ENCODE measurements at regions not wholly inside any gene's neighbourhood (a gene's known extent, or its start where the extent isn't known, plus 50 kb on each side); places are given as distances from the start of the nearest gene placed in this dataset.

DNA sequence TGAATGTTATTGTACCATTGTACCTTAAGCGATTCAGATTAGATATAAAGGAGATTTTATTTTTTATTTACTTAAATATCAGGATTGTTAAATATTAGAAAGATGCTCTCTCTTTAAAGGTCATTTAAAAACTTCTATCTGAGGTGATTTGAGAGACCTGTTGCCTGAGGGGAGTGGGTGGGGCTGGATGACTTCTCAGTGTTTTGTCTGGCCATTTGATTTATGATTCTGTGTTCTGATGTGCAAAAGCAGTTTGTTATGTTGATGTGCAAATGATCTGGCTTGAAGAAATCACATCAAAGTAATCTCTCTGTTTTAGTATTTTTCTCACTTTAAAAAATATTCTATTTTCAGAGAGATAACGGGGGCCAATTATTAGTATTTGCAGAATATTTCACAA is 370.8 kb downstream of the NUP35 start:
- ATAC-seq (ENCODE audit: low read depth) = no peak
- no peak overlapping the region for H3K27ac ChIP-seq (ENCODE audit: poor library complexity, severe bottlenecking)
- H3K4me1 ChIP-seq (ENCODE audit: insufficient read depth, poor library complexity, severe bottlenecking) = no peaks in the 10 kb centered on the region

DNA sequence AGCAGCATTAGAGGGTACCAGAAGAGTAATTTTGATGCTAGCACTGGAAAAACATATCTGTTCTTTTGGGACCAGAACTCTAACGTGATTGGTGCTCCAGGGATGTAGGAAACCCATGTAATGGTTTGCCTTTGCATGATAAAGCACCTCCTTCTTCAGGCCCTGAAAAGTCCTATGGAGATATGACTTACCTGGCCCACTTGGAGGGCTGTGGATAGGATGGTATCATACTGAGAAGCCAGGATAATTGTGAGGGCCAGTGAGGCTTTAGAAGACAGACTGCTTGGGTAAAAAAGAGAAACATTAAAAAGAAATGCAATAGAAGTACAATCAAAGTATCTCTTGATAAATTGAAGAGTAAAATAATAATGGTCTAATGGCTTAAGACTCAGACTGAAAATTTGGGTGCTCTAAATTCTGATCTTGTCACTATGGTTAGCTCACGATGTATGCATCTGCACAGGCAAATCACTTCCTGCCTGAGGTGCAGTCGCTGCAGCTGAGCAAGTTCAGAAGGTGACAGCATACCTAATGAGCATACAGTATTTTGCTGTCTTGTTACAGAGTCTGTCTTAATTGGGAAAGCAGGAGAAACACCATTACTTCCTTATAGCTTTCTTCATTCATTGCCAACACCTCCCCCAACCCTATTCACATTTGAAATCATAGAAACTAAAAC is 371.5 kb downstream of the NUP35 start:
- DNase-seq (ENCODE audit: low spot score) (no peak), ATAC-seq (ENCODE audit: low read depth) (no peak)
- Histone ChIP-seq H3K9me3 (ENCODE audit: severe bottlenecking) (no peaks in the 10 kb centered on the region), H3K27me3 (ENCODE audit: insufficient read depth, poor library complexity, severe bottlenecking) (no peaks in the 10 kb centered on the region), H3K4me3 (ENCODE audit: severe bottlenecking) (no peak overlapping the region), H3K36me3 (ENCODE audit: low read depth) (no peaks in the 10 kb centered on the region), H3K4me1 (ENCODE audit: insufficient read depth, poor library complexity, severe bottlenecking) (no peaks in the 10 kb centered on the region), H3K27ac (ENCODE audit: poor library complexity, severe bottlenecking) (no peak overlapping the region)
- TF ChIP-seq, protein P1, sequence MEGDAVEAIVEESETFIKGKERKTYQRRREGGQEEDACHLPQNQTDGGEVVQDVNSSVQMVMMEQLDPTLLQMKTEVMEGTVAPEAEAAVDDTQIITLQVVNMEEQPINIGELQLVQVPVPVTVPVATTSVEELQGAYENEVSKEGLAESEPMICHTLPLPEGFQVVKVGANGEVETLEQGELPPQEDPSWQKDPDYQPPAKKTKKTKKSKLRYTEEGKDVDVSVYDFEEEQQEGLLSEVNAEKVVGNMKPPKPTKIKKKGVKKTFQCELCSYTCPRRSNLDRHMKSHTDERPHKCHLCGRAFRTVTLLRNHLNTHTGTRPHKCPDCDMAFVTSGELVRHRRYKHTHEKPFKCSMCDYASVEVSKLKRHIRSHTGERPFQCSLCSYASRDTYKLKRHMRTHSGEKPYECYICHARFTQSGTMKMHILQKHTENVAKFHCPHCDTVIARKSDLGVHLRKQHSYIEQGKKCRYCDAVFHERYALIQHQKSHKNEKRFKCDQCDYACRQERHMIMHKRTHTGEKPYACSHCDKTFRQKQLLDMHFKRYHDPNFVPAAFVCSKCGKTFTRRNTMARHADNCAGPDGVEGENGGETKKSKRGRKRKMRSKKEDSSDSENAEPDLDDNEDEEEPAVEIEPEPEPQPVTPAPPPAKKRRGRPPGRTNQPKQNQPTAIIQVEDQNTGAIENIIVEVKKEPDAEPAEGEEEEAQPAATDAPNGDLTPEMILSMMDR (IDR thresholded peaks at IDR 0.05; ENCODE audit: poor library complexity, severe bottlenecking) = no peak

More for the DNA sequence above, 370.8 kb downstream of the NUP35 start:
- TF ChIP-seq, protein P1 (IDR thresholded peaks at IDR 0.05; ENCODE audit: poor library complexity, severe bottlenecking) = no peak
- no peaks in the 10 kb centered on the region for H3K27me3 ChIP-seq (ENCODE audit: insufficient read depth, poor library complexity, severe bottlenecking)
- no peak for DNase-seq (ENCODE audit: low spot score)
- H3K4me3 ChIP-seq (ENCODE audit: severe bottlenecking) = no peak overlapping the region
- no peaks in the 10 kb centered on the region for H3K9me3 ChIP-seq (ENCODE audit: severe bottlenecking)
- H3K36me3 ChIP-seq (ENCODE audit: low read depth) = no peaks in the 10 kb centered on the region

DNA sequence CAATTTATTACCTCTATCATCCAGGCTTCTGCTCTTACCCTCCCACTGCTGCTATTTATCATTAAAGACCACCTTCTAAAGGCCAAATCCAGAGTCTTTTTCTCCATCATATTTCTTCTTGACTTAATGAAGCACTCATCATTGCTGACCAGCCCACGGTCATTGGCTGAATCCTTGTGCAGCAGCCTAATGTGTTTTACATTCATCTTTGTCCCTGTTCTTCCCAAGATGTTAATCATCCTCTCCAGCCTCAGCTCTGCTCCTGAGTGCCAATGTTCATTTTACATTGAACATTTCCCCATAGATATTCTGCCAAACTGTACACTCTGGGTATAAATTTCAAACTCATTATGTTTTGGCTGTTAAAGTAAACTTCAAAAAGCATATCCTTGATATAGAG is 373.6 kb downstream of the NUP35 start:
- Histone ChIP-seq H3K4me1 (ENCODE audit: insufficient read depth, poor library complexity, severe bottlenecking) (no peaks in the 10 kb centered on the region), H3K4me3 (ENCODE audit: severe bottlenecking) (no peak overlapping the region), H3K27me3 (ENCODE audit: insufficient read depth, poor library complexity, severe bottlenecking) (no peaks in the 10 kb centered on the region), H3K27ac (ENCODE audit: poor library complexity, severe bottlenecking) (no peak overlapping the region), H3K36me3 (ENCODE audit: low read depth) (no peaks in the 10 kb centered on the region), H3K9me3 (ENCODE audit: severe bottlenecking) (no peaks in the 10 kb centered on the region)
- TF ChIP-seq, protein P1 (IDR thresholded peaks at IDR 0.05; ENCODE audit: poor library complexity, severe bottlenecking) = no peak
- ATAC-seq (ENCODE audit: low read depth) = no peak
- no peak for DNase-seq (ENCODE audit: low spot score)

DNA sequence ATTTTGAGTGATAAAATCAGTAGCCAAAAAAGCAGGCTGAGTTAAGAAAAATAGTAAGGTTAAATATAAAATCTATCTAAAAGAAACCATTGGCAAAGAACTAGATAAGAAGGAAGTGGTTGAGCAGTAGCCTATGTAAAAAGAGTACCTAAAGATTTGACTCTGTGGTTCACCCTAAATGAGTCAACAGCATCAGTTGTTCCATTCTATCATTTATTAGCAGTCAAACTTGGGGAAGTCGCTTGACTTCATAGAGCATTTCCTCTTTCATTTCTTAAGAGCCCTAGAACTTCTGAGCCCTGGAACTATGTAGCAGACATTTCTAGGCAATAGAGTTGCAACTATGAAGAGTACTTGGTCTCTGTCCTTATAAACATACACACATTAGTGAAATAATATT is 381.7 kb downstream of the NUP35 start:
- Histone ChIP-seq H3K9me3 (ENCODE audit: severe bottlenecking) (no peaks in the 10 kb centered on the region), H3K4me3 (ENCODE audit: severe bottlenecking) (no peak overlapping the region), H3K27me3 (ENCODE audit: insufficient read depth, poor library complexity, severe bottlenecking) (no peaks in the 10 kb centered on the region), H3K4me1 (ENCODE audit: insufficient read depth, poor library complexity, severe bottlenecking) (no peaks in the 10 kb centered on the region), H3K36me3 (ENCODE audit: low read depth) (no peaks in the 10 kb centered on the region), H3K27ac (ENCODE audit: poor library complexity, severe bottlenecking) (no peak overlapping the region)
- TF ChIP-seq, protein P1 (IDR thresholded peaks at IDR 0.05; ENCODE audit: poor library complexity, severe bottlenecking) = no peak
- ATAC-seq (ENCODE audit: low read depth) (no peak), DNase-seq (ENCODE audit: low spot score) (no peak)

DNA sequence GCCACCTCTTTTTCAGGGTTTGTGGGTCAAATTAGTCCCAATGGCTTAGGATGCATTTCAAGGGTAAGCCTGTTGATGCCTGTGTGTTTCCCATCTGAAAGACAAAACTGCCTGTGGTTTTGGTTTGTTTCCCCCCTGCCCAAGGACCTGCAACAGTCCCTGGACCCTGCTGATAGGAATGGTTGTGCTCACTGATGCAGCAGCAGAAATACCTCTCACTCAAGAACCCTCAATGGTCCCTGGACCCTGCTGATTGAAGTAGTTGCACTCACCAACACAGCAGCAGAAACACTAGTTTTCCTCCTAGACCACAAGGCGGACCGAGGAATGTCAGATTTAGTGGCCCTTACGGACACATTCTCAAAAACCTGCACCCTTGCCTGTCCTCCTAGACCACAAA is 386.9 kb downstream of the NUP35 start:
- Histone ChIP-seq H3K36me3 (ENCODE audit: low read depth) (no peaks in the 10 kb centered on the region), H3K27me3 (ENCODE audit: insufficient read depth, poor library complexity, severe bottlenecking) (no peaks in the 10 kb centered on the region), H3K4me3 (ENCODE audit: severe bottlenecking) (no peak overlapping the region), H3K27ac (ENCODE audit: poor library complexity, severe bottlenecking) (no peak overlapping the region), H3K4me1 (ENCODE audit: insufficient read depth, poor library complexity, severe bottlenecking) (no peaks in the 10 kb centered on the region), H3K9me3 (ENCODE audit: severe bottlenecking) (no peaks in the 10 kb centered on the region)
- TF ChIP-seq, protein P1 (IDR thresholded peaks at IDR 0.05; ENCODE audit: poor library complexity, severe bottlenecking) = no peak
- DNase-seq (ENCODE audit: low spot score) (no peak), ATAC-seq (ENCODE audit: low read depth) (no peak)
